ENCODE measurements at regions not wholly inside any gene's neighbourhood (a gene's known extent, or its start where the extent isn't known, plus 50 kb on each side); places are given as distances from the start of the nearest gene placed in this dataset.

- TF ChIP-seq SUZ12 (IDR thresholded peaks at IDR 0.05; ENCODE audit: extremely low read depth, insufficient read depth, insufficient read length) (no peak), ZNF274 (IDR thresholded peaks at IDR 0.05; ENCODE audit: low read depth, low read length) (no peak), YY1 (IDR thresholded peaks at IDR 0.05; ENCODE audit: insufficient read depth, insufficient read length) (no peak)
These were observed 67.7 kb upstream of the PICALM start for GRCh38 chr11:86136538-86136937.

Measured in NT2/D1 (cell line).